Panc1 (cell line): ENCODE measurements at regions not wholly inside any gene's neighbourhood (a gene's known extent, or its start where the extent isn't known, plus 50 kb on each side); places are given as distances from the start of the nearest gene placed in this dataset.

Source experiments
- CTCF ChIP-seq: fragments of 450-650 bp; IDR thresholded peaks from 2 replicates; pipeline ENCODE4 v1.5.1; 2017; ENCODE audit warnings: mild to moderate bottlenecking
- POLR2AphosphoS5 ChIP-seq: IDR thresholded peaks from 2 replicates; pipeline ENCODE4 v1.6.1; 2012; ENCODE audit warnings: mild to moderate bottlenecking, low read depth, low read length, moderate library complexity
- SIN3A ChIP-seq: IDR thresholded peaks from 2 replicates; pipeline ENCODE4 v1.6.1; 2012; ENCODE audit warnings: low read depth, mild to moderate bottlenecking, low read length, moderate library complexity, borderline replicate concordance; ENCODE audit not compliant: insufficient read depth

- no peak for TF ChIP-seq CTCF
- TF ChIP-seq SIN3A: no peak
- TF ChIP-seq POLR2AphosphoS5: no peak
Measured at GRCh38 chr12:107568718-107569117, 116.9 kb upstream of the PWP1 start.
